Mammary epithelial cell (primary cell): ENCODE measurements at regions not wholly inside any gene's neighbourhood (a gene's known extent, or its start where the extent isn't known, plus 50 kb on each side); places are given as distances from the start of the nearest gene placed in this dataset.

Source experiments
- EZH2 ChIP-seq: IDR thresholded peaks from 2 replicates; pipeline ENCODE4 v1.6.1; 2012; ENCODE audit warnings: low read length, inconsistent platforms, borderline replicate concordance
- TF ChIP-seq, protein P1 (sequence below), 2 donors: IDR thresholded peaks in 1 of 2; conservative IDR thresholded peaks in 1 of 2; 2 replicates each; pipeline ENCODE4 v1.5.1; 2011 to 2012; ENCODE audit warnings: inconsistent platforms in 2 of 2, low read length in 2 of 2, mild to moderate bottlenecking in 2 of 2, control low read depth in 1 of 2, low read depth in 1 of 2; ENCODE audit not compliant: insufficient read depth in 1 of 2; ENCODE audit errors: extremely low read depth in 1 of 2

DNA sequence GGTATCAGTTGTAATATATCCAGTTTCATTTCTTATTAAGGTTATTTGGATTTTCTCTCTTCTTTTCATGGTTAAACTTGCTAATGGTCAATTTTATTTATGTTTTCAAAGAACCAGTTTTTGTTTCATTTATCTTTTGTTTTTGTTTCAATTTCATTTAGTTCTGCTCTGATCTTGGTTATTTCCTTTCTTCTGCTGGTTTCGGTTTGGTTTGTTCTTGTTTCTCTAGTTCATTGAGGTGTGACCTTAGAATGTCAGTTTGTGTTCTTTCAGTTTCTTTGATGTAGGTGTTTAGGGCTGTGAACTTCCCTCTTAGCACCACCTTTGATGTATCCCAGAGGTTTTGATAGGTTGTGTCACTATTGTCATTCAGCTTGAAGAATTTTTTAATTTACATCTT lies 145.6 kb upstream of the SLCO1B1 start:
- TF ChIP-seq, protein P1, sequence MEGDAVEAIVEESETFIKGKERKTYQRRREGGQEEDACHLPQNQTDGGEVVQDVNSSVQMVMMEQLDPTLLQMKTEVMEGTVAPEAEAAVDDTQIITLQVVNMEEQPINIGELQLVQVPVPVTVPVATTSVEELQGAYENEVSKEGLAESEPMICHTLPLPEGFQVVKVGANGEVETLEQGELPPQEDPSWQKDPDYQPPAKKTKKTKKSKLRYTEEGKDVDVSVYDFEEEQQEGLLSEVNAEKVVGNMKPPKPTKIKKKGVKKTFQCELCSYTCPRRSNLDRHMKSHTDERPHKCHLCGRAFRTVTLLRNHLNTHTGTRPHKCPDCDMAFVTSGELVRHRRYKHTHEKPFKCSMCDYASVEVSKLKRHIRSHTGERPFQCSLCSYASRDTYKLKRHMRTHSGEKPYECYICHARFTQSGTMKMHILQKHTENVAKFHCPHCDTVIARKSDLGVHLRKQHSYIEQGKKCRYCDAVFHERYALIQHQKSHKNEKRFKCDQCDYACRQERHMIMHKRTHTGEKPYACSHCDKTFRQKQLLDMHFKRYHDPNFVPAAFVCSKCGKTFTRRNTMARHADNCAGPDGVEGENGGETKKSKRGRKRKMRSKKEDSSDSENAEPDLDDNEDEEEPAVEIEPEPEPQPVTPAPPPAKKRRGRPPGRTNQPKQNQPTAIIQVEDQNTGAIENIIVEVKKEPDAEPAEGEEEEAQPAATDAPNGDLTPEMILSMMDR (conservative IDR thresholded peaks at IDR 0.05 in 1 of 2, IDR thresholded peaks at IDR 0.05 in 1 of 2; ENCODE audit: extremely low read depth in 1 of 2, insufficient read depth in 1 of 2, low read depth in 1 of 2, low read length in 2 of 2) = no peak
- TF ChIP-seq EZH2 = no peak
